Keratinocyte (primary cell): ENCODE measurements at regions not wholly inside any gene's neighbourhood (a gene's known extent, or its start where the extent isn't known, plus 50 kb on each side); places are given as distances from the start of the nearest gene placed in this dataset.

ENCODE experiments used
- DNase-seq: peaks from one replicate; pipeline ENCODE4 v3.0.0-alpha.2; 2011; ENCODE audit warnings: low read depth, missing footprints, low spot score
- FAIRE-seq: peaks from 2 replicates; lab custom pipeline; 2011; peaks lifted over from hg19 to GRCh38; lab: Jason Lieb, UNC
- H2AFZ ChIP-seq: 2 replicates; pipeline ENCODE4 v1.6.0; 2012; ENCODE audit warnings: low read length, control low read depth, inconsistent platforms; ENCODE audit not compliant: control insufficient read depth
- H3K27ac ChIP-seq: 2 replicates; pipeline ENCODE4 v1.5.1; 2011; ENCODE audit warnings: low read length; ENCODE audit not compliant: control insufficient read depth, insufficient read depth
- H3K27me3 ChIP-seq: 3 replicates; pipeline ENCODE4 v1.6.0; 2011; ENCODE audit warnings: low read length; ENCODE audit not compliant: control insufficient read depth, insufficient read depth; ENCODE audit errors: extremely low read depth
- H3K36me3 ChIP-seq, 2 experiments: 2 replicates in 1 of 2; 3 replicates in 1 of 2; pipeline ENCODE4 v1.5.1; 2011; ENCODE audit warnings: low read length in 2 of 2, mild to moderate bottlenecking in 1 of 2; ENCODE audit not compliant: control insufficient read depth in 2 of 2, insufficient read depth in 2 of 2; ENCODE audit errors: extremely low read depth in 1 of 2
- H3K4me1 ChIP-seq: 3 replicates; pipeline ENCODE4 v1.5.1; 2011; ENCODE audit warnings: low read length; ENCODE audit not compliant: control insufficient read depth, insufficient read depth; ENCODE audit errors: extremely low read depth
- H3K4me2 ChIP-seq: 3 replicates; pipeline ENCODE4 v1.6.0; 2011; ENCODE audit warnings: low read depth, low read length; ENCODE audit not compliant: control insufficient read depth, insufficient read depth; ENCODE audit errors: extremely low read depth
- H3K4me3 ChIP-seq, 3 experiments: fragments of 200-600 bp in 1 of 3; sonication (generic) in 1 of 3; 2 replicates in 2 of 3; 3 replicates in 1 of 3; pipeline ENCODE4 v1.5.1; 2011 to 2016; ENCODE audit warnings: low read length in 3 of 3, mild to moderate bottlenecking in 3 of 3, control low read depth in 2 of 3, inconsistent platforms in 1 of 3, low read depth in 1 of 3, mixed read lengths in 1 of 3, mixed run types in 1 of 3, moderate library complexity in 1 of 3; ENCODE audit not compliant: control insufficient read depth in 2 of 3, insufficient read depth in 2 of 3; ENCODE audit errors: extremely low read depth in 1 of 3
- H3K79me2 ChIP-seq: 2 replicates; pipeline ENCODE4 v1.6.0; 2012; ENCODE audit warnings: low read length; ENCODE audit not compliant: control insufficient read depth, insufficient read depth
- H3K9ac ChIP-seq: 3 replicates; pipeline ENCODE4 v1.6.0; 2011; ENCODE audit warnings: low read length; ENCODE audit not compliant: control insufficient read depth, insufficient read depth; ENCODE audit errors: extremely low read depth
- H3K9me1 ChIP-seq: 3 replicates; pipeline ENCODE4 v1.6.0; 2011; ENCODE audit warnings: low read length; ENCODE audit not compliant: control insufficient read depth, insufficient read depth; ENCODE audit errors: extremely low read depth
- H3K9me3 ChIP-seq: 2 replicates; pipeline ENCODE4 v1.5.1; 2012; ENCODE audit warnings: low read depth, low read length; ENCODE audit not compliant: control insufficient read depth
- H4K20me1 ChIP-seq: 3 replicates; pipeline ENCODE4 v1.6.0; 2011; ENCODE audit warnings: low read length; ENCODE audit not compliant: control insufficient read depth, insufficient read depth; ENCODE audit errors: extremely low read depth
- EZH2 ChIP-seq: IDR thresholded peaks from one replicate; pipeline ENCODE4 v1.6.1; 2012; ENCODE audit warnings: inconsistent platforms, mild to moderate bottlenecking, low read length, moderate library complexity
- dilution Hi-C: fragments of 300-500 bp; cut with MboI; formaldehyde crosslinking; loops from one replicate; pipeline ENCODE4 v1.7.0; 2020; ENCODE audit warnings: low sequenced_read_pairs; ENCODE audit not compliant: extremely low pct_ligation_motif_present
- TF ChIP-seq, protein P1 (sequence below), 3 experiments: IDR thresholded peaks in 1 of 3; conservative IDR thresholded peaks in 1 of 3; optimal IDR thresholded peaks in 1 of 3; 2 replicates in 2 of 3; 3 replicates in 1 of 3; pipeline versions ENCODE3 to v1.5.1; 2011; ENCODE audit warnings: low read length in 3 of 3, mild to moderate bottlenecking in 3 of 3, moderate library complexity in 2 of 3, control low read depth in 1 of 3, inconsistent platforms in 1 of 3; ENCODE audit not compliant: insufficient read depth in 2 of 3; ENCODE audit errors: extremely low read depth in 1 of 3

DNA sequence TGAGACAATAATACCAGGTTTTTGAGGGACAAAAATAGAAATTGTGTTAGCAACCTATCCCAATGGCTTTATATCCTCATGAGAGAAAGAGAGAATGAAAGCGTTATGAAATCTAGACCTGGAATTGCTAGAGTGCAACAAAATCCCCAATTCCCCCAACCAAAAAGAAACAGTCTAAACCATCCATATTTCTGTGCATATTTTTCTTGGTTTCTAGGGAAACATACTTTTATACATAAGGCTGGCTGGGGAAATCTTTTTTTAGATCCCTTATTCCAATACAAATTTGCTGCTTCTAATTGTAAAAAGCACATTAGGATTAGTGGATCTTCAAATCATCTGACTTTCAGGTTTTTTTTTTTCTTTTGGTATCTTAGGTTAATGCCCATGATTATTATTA, 277.0 kb upstream of the SEMA3A start:
- TF ChIP-seq, protein P1, sequence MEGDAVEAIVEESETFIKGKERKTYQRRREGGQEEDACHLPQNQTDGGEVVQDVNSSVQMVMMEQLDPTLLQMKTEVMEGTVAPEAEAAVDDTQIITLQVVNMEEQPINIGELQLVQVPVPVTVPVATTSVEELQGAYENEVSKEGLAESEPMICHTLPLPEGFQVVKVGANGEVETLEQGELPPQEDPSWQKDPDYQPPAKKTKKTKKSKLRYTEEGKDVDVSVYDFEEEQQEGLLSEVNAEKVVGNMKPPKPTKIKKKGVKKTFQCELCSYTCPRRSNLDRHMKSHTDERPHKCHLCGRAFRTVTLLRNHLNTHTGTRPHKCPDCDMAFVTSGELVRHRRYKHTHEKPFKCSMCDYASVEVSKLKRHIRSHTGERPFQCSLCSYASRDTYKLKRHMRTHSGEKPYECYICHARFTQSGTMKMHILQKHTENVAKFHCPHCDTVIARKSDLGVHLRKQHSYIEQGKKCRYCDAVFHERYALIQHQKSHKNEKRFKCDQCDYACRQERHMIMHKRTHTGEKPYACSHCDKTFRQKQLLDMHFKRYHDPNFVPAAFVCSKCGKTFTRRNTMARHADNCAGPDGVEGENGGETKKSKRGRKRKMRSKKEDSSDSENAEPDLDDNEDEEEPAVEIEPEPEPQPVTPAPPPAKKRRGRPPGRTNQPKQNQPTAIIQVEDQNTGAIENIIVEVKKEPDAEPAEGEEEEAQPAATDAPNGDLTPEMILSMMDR (optimal IDR thresholded peaks at IDR 0.05 in 1 of 3, IDR thresholded peaks at IDR 0.05 in 1 of 3, conservative IDR thresholded peaks at IDR 0.05 in 1 of 3; ENCODE audit: extremely low read depth in 1 of 3, insufficient read depth in 2 of 3, low read length in 3 of 3), result no peak
- TF ChIP-seq EZH2, result no peak
- Histone ChIP-seq H3K9me1 (no peaks in the 10 kb centered on the region), H3K9me3 (no peaks in the 10 kb centered on the region)

DNA sequence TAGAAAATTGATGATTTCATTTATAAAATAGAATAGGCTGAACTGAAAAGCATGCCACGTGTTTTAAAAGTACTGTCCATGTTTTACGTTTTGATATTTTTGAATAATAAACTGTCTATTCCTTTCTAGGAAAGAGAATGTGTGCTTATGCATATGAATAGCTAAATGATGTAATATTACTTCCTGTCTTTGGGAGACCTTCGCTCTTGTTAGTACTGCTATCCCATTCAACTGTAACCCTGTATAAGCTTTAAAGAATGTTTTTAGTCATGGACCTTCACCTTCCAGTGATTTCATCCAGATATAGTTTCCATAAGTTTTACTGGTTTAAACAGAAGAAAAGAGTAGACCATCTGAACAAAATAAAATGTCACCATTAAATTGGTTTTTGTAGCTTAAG, 274.4 kb upstream of the SEMA3A start:
- H3K9ac ChIP-seq, result no peak overlapping the region
- no peaks in the 10 kb centered on the region for H3K4me1 ChIP-seq
- H3K27me3 ChIP-seq, result peaks cover 3% of the 10 kb centered on the region
- H3K9me3 ChIP-seq, result no peaks in the 10 kb centered on the region
- H2AFZ ChIP-seq, result no peak overlapping the region
- H3K9me1 ChIP-seq, result no peaks in the 10 kb centered on the region
- H3K4me2 ChIP-seq, result no peak overlapping the region
- FAIRE-seq (no peak), DNase-seq (no peak)
- TF ChIP-seq, protein P1 (optimal IDR thresholded peaks at IDR 0.05 in 1 of 3, IDR thresholded peaks at IDR 0.05 in 1 of 3, conservative IDR thresholded peaks at IDR 0.05 in 1 of 3; ENCODE audit: extremely low read depth in 1 of 3, insufficient read depth in 2 of 3, low read length in 3 of 3), result no peak
- no peak for TF ChIP-seq EZH2
- H3K36me3 ChIP-seq, result no peaks in the 10 kb centered on the region
- no peaks in the 10 kb centered on the region for H4K20me1 ChIP-seq
- dilution Hi-C loops, result no loop called here
- H3K27ac ChIP-seq, result no peak overlapping the region
- H3K4me3 ChIP-seq, result no peak overlapping the region
- no peaks in the 10 kb centered on the region for H3K79me2 ChIP-seq

More for the DNA sequence above, 277.0 kb upstream of the SEMA3A start:
- no peaks in the 10 kb centered on the region for H4K20me1 ChIP-seq
- H3K4me1 ChIP-seq, result no peaks in the 10 kb centered on the region
- H3K27me3 ChIP-seq, result peaks cover 6% of the 10 kb centered on the region
- H3K9ac ChIP-seq, result no peak overlapping the region
- H2AFZ ChIP-seq, result no peak overlapping the region
- H3K4me3 ChIP-seq, result no peak overlapping the region
- dilution Hi-C loops, result no loop called here
- FAIRE-seq (no peak), DNase-seq (no peak)
- no peaks in the 10 kb centered on the region for H3K36me3 ChIP-seq
- H3K79me2 ChIP-seq, result no peaks in the 10 kb centered on the region
- H3K4me2 ChIP-seq, result no peak overlapping the region
- H3K27ac ChIP-seq, result no peak overlapping the region
